HEK293T (cell line): ENCODE measurements at regions not wholly inside any gene's neighbourhood (a gene's known extent, or its start where the extent isn't known, plus 50 kb on each side); places are given as distances from the start of the nearest gene placed in this dataset.

Experiments used
- CTCF ChIA-PET: fragments of 350-600 bp; formaldehyde crosslinking; extraction: SDS; loops from one replicate; lab custom pipeline; 2021; ENCODE audit warnings: antibody characterized with exemption, inconsistent platforms; lab: Yijun Ruan, JAX
- POLR2A ChIA-PET: fragments of 350-600 bp; formaldehyde crosslinking; extraction: SDS; loops from one replicate; lab custom pipeline; 2020; ENCODE audit warnings: antibody characterized with exemption, inconsistent platforms; lab: Yijun Ruan, JAX
- DNase-seq: peaks from one replicate; pipeline ENCODE4 v3.0.0; 2012; ENCODE audit warnings: mixed read lengths; ENCODE audit errors: extremely low spot score
- ARNT ChIP-seq: fragments of 450-650 bp; IDR thresholded peaks from 2 replicates; pipeline ENCODE4 v1.6.1; 2017; ENCODE audit warnings: mild to moderate bottlenecking
- BHLHE40 ChIP-seq: fragments of 450-650 bp; IDR thresholded peaks from 2 replicates; pipeline ENCODE4 v1.6.1; 2016; ENCODE audit warnings: mild to moderate bottlenecking, moderate library complexity, borderline replicate concordance
- CTBP1 ChIP-seq: fragments of 450-650 bp; IDR thresholded peaks from 2 replicates; pipeline ENCODE4 v1.6.1; 2016; ENCODE audit warnings: borderline replicate concordance
- ELF4 ChIP-seq: fragments of 450-650 bp; IDR thresholded peaks from 2 replicates; pipeline ENCODE4 v1.6.1; 2017; ENCODE audit warnings: antibody characterized with exemption
- FOXA1 ChIP-seq: fragments of 450-650 bp; IDR thresholded peaks from 2 replicates; pipeline ENCODE4 v1.6.1; 2016; ENCODE audit warnings: mild to moderate bottlenecking
- FOXK2 ChIP-seq: fragments of 450-650 bp; IDR thresholded peaks from 2 replicates; pipeline ENCODE4 v1.6.1; 2016; ENCODE audit warnings: mild to moderate bottlenecking
- FOXM1 ChIP-seq: fragments of 450-650 bp; IDR thresholded peaks from 2 replicates; pipeline ENCODE4 v1.6.1; 2017; ENCODE audit warnings: mild to moderate bottlenecking, borderline replicate concordance
- HDGF ChIP-seq: fragments of 450-650 bp; IDR thresholded peaks from 2 replicates; pipeline ENCODE4 v1.6.1; 2017; ENCODE audit warnings: antibody characterized with exemption, borderline replicate concordance
- L3MBTL2 ChIP-seq: fragments of 450-650 bp; conservative IDR thresholded peaks from 2 replicates; pipeline ENCODE4 v1.6.1; 2016; ENCODE audit warnings: mild to moderate bottlenecking
- LEF1 ChIP-seq: fragments of 450-650 bp; IDR thresholded peaks from 2 replicates; pipeline ENCODE4 v1.6.1; 2017; ENCODE audit warnings: mild to moderate bottlenecking, borderline replicate concordance
- NFRKB ChIP-seq: fragments of 450-650 bp; IDR thresholded peaks from 2 replicates; pipeline ENCODE4 v1.6.1; 2016; ENCODE audit warnings: mild to moderate bottlenecking, moderate library complexity
- SP1 ChIP-seq: fragments of 450-650 bp; IDR thresholded peaks from 2 replicates; pipeline ENCODE4 v1.6.1; 2017
- SUZ12 ChIP-seq: fragments of 450-650 bp; IDR thresholded peaks from 2 replicates; pipeline ENCODE4 v1.6.1; 2016; ENCODE audit warnings: mild to moderate bottlenecking
- TARDBP ChIP-seq: fragments of 450-650 bp; IDR thresholded peaks from 2 replicates; pipeline ENCODE4 v1.6.1; 2016
- ZNF384 ChIP-seq: fragments of 450-650 bp; IDR thresholded peaks from 2 replicates; pipeline ENCODE4 v1.6.1; 2016
- TF ChIP-seq, protein P1 (sequence below): fragments of 450-650 bp; IDR thresholded peaks from 2 replicates; pipeline ENCODE4 v1.6.1; 2016

DNA sequence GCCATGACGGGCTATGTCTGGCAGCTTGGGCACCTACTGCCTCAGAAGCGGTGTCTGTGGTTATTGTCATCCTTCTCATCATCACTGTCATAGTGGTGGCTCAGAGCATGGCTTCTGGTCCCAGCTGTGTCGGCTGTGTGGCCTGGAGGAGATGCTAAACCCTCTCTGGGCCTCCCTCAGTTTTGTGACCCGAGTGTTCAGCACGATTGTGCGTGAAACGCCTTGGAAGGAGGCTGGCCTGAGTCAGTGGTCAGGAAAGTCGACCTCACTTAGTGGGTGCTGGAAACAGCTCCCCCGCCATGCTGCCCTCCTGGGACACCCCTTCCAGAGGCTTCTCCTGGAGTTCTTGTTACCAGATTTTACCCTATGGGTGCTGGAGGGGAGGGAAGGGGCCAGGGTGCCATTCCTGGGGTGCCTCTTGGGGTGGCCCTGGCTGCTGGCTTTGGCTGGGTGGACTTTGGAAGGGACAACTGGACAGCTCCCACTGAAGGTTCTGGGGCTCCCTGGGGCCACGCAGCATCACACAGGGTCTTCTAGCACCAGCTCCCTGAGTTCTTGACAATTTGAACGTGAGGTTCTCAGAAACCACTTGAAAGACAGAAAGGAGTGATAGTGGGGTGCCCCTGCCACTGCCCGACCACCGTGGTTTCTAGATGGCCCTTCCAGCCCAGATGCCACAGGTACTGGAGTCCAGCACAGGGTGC is 226.5 kb upstream of the GSE1 start:
- DNase-seq: no peak
- ChIA-PET CTCF (no interaction called here), POLR2A (no interaction called here)
- TF ChIP-seq ZNF384 (no peak), ELF4 (no peak), NFRKB (no peak), FOXK2 (no peak), BHLHE40 (no peak), L3MBTL2 (no peak), TARDBP (no peak)

DNA sequence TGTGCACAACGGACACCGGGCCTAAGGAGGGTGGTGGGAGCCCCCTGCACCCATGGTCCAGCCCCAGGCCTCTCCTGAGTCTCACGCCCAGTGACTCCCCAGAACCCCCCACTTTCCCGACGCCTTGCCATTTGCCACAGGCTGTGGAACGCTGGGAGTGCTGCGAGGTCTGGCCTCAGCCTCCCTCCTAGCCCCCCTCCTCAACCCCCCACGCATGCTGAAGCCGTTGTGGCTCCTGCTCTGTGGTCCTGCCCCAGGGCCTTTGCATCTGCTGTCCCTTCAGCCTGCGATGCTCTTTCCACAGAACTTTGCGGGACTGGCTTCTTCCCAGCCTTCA is 226.0 kb upstream of the GSE1 start:
- no peak for TF ChIP-seq LEF1
- TF ChIP-seq L3MBTL2: no peak
- TF ChIP-seq, protein P1, sequence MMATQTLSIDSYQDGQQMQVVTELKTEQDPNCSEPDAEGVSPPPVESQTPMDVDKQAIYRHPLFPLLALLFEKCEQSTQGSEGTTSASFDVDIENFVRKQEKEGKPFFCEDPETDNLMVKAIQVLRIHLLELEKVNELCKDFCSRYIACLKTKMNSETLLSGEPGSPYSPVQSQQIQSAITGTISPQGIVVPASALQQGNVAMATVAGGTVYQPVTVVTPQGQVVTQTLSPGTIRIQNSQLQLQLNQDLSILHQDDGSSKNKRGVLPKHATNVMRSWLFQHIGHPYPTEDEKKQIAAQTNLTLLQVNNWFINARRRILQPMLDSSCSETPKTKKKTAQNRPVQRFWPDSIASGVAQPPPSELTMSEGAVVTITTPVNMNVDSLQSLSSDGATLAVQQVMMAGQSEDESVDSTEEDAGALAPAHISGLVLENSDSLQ: no peak
- no peak for TF ChIP-seq FOXK2
- no peak for TF ChIP-seq TARDBP
- no peak for TF ChIP-seq ARNT
- no peak for TF ChIP-seq HDGF
- no peak for TF ChIP-seq BHLHE40
- no peak for TF ChIP-seq FOXA1
- no peak for TF ChIP-seq CTBP1
- no peak for TF ChIP-seq NFRKB
- no peak for TF ChIP-seq ZNF384
- no peak for TF ChIP-seq SP1
- no peak for TF ChIP-seq FOXM1
- TF ChIP-seq SUZ12: no peak
- DNase-seq: no peak
- CTCF ChIA-PET: no interaction called here
- POLR2A ChIA-PET: no interaction called here

DNA sequence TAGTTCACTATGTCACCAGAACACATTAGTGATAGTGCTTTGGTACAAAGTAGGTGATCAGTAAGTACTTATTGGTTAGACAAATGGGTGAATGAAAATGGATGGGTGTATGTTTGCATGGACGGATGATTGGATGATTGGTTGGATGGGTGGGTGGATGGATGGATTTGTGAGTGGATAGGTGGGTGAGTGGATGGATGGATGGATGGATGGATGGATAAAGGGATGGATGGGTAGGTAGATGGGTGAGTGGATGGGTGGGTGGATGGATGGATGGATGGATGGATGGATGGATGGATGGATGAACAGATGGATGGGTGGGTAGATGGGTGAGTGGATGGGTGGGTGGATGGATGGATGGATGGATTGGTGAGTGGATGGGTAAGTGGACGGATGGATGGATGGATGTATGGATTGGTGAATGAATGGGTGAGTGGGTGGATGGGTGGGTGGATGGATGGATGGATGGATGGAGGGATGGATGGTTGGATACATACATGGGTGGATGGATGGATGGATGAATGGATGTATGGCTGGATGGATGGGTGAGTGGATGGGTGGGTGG is 225.3 kb upstream of the GSE1 start:
- ChIA-PET CTCF (no interaction called here), POLR2A (no interaction called here)
- DNase-seq: no peak
- TF ChIP-seq FOXM1 (no peak), FOXK2 (no peak), SUZ12 (no peak), SP1 (no peak), ELF4 (no peak), ZNF384 (no peak), HDGF (no peak), NFRKB (no peak), TARDBP (no peak), LEF1 (no peak), L3MBTL2 (no peak), BHLHE40 (no peak), ARNT (no peak), CTBP1 (no peak), FOXA1 (no peak)
- TF ChIP-seq, protein P1: no peak

DNA sequence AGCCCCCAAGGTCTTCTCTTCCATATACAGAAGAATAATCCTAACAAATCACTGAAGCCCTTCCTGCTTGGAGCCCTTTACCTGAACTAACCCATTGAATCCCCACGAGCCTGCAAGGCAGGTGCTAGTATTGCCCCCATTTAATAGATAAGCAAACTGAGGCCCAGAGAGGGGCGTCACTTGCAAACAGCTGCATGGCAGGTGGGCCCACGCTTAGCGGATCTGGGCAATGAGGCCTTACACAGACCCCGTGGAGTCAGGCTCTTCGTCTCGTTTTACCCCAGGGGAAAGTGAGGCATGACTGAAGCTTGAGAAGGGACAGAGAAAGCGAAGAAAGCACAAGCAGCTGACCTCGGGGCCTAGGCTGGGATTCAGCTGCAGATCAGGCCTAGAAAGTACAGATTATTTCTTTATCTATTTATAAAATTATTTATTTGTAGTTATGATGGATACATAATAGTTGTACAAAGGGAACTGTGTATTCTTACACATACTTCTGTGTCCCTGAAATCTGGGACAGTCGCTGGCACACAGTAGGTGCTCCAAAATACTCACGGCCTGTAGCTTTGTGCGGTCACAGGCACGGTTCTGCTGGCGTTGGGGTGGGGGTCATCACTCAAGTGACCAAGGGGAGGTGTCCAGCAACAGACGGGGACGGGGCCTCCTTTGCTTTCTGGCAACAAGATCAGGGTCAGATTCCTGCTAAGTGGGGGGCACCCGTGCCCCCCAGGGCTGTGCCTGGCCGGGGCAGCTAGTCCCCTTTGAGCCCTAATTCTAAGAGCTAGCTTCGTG is 223.2 kb upstream of the GSE1 start:
- POLR2A ChIA-PET: no interaction called here
- TF ChIP-seq BHLHE40 (no peak), HDGF (no peak), SUZ12 (no peak), FOXM1 (no peak), ELF4 (no peak), FOXA1 (no peak), ARNT (no peak), FOXK2 (no peak), TARDBP (no peak), CTBP1 (no peak), SP1 (no peak), ZNF384 (no peak), L3MBTL2 (no peak), NFRKB (no peak), LEF1 (no peak)
- TF ChIP-seq, protein P1: no peak
- CTCF ChIA-PET: interaction anchor here (0.9 to 1.1 kb wide), 2 partner anchors 26 to 42 kb away, joined by 3 read pairs; no protein-coding TSS in a partner anchor
- DNase-seq: no peak

DNA sequence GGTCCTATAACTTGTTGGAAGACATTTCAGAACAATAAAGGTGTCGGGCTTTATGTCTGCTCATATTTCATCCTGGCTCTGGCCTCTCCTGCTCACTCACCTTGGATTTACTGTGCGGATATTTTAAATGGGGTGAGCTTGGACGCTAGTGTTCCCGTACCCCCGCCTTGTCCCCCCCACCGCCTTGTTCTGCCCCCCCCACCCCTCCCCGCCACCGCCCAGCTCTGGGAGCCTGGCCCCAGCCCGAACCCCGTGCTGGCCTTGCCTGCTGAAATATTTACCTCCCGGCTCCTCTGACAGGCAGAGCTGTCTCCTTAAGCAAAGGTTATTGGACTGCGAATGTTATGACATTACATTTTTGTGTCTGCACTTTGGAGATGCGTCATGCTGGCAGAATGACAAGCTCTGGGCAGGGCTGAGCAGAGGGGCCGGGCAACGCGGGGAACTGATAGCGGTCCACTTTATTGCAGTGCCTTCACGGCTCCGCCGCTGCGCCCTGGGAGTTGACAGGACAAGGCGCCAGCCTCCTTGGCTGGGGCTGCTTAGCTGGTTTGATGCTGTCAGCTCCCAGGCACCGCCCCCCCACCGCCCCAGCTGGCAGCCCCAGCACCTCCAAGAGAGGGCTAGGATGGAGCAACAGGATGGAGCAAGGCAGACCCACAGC is 222.5 kb upstream of the GSE1 start:
- no peak for TF ChIP-seq SUZ12
- TF ChIP-seq, protein P1: 0 out of 2 replicates have a peak, but pooled peaks have one; percentile 21
- TF ChIP-seq ELF4: no peak
- TF ChIP-seq FOXM1: no peak
- no peak for TF ChIP-seq FOXK2
- ChIA-PET POLR2A (no interaction called here), CTCF (interaction anchor here (0.9 to 1.1 kb wide), 2 partner anchors 25 to 43 kb away, joined by 3 read pairs; no protein-coding TSS in a partner anchor)
- peak; percentile 60 for DNase-seq
